ENCODE measurements at regions not wholly inside any gene's neighbourhood (a gene's known extent, or its start where the extent isn't known, plus 50 kb on each side); places are given as distances from the start of the nearest gene placed in this dataset.

GRCh38 chr13:91155512-91156114 lies 191.9 kb upstream of the MIR17HG start:
- TF ChIP-seq, protein P1, sequence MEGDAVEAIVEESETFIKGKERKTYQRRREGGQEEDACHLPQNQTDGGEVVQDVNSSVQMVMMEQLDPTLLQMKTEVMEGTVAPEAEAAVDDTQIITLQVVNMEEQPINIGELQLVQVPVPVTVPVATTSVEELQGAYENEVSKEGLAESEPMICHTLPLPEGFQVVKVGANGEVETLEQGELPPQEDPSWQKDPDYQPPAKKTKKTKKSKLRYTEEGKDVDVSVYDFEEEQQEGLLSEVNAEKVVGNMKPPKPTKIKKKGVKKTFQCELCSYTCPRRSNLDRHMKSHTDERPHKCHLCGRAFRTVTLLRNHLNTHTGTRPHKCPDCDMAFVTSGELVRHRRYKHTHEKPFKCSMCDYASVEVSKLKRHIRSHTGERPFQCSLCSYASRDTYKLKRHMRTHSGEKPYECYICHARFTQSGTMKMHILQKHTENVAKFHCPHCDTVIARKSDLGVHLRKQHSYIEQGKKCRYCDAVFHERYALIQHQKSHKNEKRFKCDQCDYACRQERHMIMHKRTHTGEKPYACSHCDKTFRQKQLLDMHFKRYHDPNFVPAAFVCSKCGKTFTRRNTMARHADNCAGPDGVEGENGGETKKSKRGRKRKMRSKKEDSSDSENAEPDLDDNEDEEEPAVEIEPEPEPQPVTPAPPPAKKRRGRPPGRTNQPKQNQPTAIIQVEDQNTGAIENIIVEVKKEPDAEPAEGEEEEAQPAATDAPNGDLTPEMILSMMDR (IDR thresholded peaks at IDR 0.05), result no peak
- TF ChIP-seq MAX (IDR thresholded peaks at IDR 0.05), result no peak
- TF ChIP-seq POLR2A (IDR thresholded peaks at IDR 0.05; ENCODE audit: low read length), result no peak
- TF ChIP-seq RAD21 (conservative IDR thresholded peaks at IDR 0.05 in 1 of 2, IDR thresholded peaks at IDR 0.05 in 1 of 2), result no peak
- no peak for TF ChIP-seq JUNB (IDR thresholded peaks at IDR 0.05)
- no peak for TF ChIP-seq RARB (CRISPR knock-in tag; IDR thresholded peaks at IDR 0.05)
- no peak for TF ChIP-seq ELK1 (IDR thresholded peaks at IDR 0.05; ENCODE audit: low read depth, low read length)
- TF ChIP-seq, protein P2, sequence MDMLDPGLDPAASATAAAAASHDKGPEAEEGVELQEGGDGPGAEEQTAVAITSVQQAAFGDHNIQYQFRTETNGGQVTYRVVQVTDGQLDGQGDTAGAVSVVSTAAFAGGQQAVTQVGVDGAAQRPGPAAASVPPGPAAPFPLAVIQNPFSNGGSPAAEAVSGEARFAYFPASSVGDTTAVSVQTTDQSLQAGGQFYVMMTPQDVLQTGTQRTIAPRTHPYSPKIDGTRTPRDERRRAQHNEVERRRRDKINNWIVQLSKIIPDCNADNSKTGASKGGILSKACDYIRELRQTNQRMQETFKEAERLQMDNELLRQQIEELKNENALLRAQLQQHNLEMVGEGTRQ (IDR thresholded peaks at IDR 0.05), result no peak
- no peak for TF ChIP-seq NPAS2 (CRISPR knock-in tag; IDR thresholded peaks at IDR 0.05; ENCODE audit: borderline replicate concordance)
- TF ChIP-seq CHD2 (IDR thresholded peaks at IDR 0.05; ENCODE audit: low read length, partially characterized antibody), result no peak
